Epithelial cell of esophagus (primary cell): ENCODE measurements at regions not wholly inside any gene's neighbourhood (a gene's known extent, or its start where the extent isn't known, plus 50 kb on each side); places are given as distances from the start of the nearest gene placed in this dataset.
A peak's percentile ranks its signal among the peaks of the same experiment; 100 is the strongest.

ENCODE experiments used
- DNase-seq: peaks from one replicate; pipeline ENCODE4 v3.0.0; 2010; ENCODE audit warnings: low read depth
- H3K4me3 ChIP-seq: 2 replicates; pipeline ENCODE4 v1.5.1; 2011; ENCODE audit warnings: mild to moderate bottlenecking, low read length, control low read depth
- CTCF ChIP-seq: IDR thresholded peaks from 2 replicates; pipeline ENCODE4 v1.5.1; 2011; ENCODE audit warnings: low read depth, mild to moderate bottlenecking, low read length, control low read depth, inconsistent platforms; ENCODE audit not compliant: insufficient read depth; ENCODE audit errors: missing control alignments

- no peak for TF ChIP-seq CTCF
- no peak overlapping the region for H3K4me3 ChIP-seq
Measured at GRCh38 chr13:78820541-78820940, 161.6 kb upstream of the OBI1 start.

GRCh38 chr13:78816592-78816991, 157.6 kb upstream of the OBI1 start:
- no peak for TF ChIP-seq CTCF
- H3K4me3 ChIP-seq = no peak overlapping the region
- no peak for DNase-seq

More at GRCh38 chr13:78820541-78820940, 161.6 kb upstream of the OBI1 start:
- no peak for DNase-seq

GRCh38 chr13:78816154-78816553, 157.2 kb upstream of the OBI1 start:
- no peak for DNase-seq
- no peak overlapping the region for H3K4me3 ChIP-seq
- no peak for TF ChIP-seq CTCF

DNA sequence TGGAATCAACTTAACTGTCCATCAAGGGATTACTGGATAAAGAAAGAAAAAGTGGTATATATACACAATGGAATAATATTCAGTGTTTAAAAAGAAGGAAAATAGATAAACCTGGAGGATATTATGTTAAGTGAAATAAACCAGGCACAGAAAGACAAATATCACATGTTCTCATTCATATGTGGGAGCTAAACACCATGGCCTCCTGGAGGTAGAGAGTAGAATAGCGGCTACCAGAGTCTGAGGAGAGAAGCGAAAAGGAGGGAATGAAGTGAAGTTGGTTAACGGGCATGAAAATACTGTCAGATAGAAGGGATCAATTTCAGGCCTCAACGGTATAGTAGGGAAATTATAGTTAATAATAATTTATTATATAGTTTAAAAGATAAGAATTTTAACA, 147.5 kb upstream of the OBI1 start:
- no peak overlapping the region for H3K4me3 ChIP-seq
- DNase-seq = peak; percentile 3
- TF ChIP-seq CTCF = peak; percentile 41

DNA sequence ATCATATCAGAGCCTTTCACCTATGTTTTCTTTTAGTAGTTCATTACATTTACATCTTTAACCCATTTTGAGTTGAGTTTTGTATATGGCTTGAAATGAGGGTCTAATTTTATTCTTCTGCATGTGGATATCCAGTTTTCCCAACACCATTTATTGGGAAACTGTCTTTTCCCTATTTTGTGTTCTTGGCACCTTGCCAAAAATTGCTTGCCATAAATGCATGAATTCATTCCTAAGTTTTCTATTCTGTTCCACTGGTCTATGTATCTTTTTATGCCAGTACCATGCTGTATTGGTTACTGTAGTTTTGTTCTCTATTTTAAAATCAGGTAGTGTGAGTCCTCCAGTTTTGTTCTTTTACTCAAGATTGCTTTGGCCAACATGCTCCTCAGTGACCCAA, 144.0 kb upstream of the OBI1 start:
- DNase-seq = no peak
- H3K4me3 ChIP-seq = no peak overlapping the region
- no peak for TF ChIP-seq CTCF

DNA sequence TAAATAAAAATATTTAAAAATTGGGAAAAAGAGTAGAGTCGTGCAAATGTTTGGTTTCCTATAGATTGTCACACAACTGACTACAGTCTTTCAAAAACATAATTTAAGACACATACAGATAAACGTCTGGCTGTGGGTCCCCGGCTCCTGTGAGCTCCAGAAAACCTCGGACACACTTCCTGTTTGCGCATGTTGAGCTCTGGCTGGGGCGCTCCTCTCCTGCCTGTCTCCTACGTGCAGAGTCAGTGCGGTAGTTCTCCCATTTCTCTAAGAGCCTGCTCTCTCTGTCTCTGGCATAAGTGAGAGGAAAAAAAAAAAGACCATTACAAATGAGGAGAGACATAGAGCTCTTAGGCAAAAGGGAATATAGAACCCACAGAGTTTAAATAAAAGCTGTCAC, 128.2 kb upstream of the OBI1 start:
- TF ChIP-seq CTCF = no peak
- no peak overlapping the region for H3K4me3 ChIP-seq
- no peak for DNase-seq

DNA sequence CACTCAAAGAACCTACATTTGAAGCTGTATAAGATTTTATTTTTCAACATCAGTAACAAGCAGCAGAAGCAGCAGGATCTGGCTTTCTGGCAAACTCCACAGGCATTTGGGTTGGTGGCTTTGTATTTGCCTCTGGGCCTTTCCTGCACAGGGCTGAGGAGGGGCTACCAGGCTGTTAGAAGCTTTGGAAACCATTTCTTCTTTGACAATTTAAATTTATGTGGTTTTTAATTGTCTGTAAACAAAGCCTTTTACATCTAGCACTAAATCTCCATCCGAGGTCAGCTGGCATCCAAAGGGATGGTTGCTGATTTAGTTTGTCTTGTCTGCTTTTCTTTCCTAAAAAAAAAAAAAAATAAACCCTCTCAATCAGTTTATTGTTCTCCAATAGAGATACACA, 127.5 kb upstream of the OBI1 start:
- DNase-seq = no peak
- H3K4me3 ChIP-seq = no peak overlapping the region
- TF ChIP-seq CTCF = no peak
